ENCODE measurements at regions not wholly inside any gene's neighbourhood (a gene's known extent, or its start where the extent isn't known, plus 50 kb on each side); places are given as distances from the start of the nearest gene placed in this dataset.

- Histone ChIP-seq H4K20me1 (replicated peaks; ENCODE audit: control insufficient read depth, extremely low read depth, insufficient read depth, low read length) (no peaks in the 10 kb centered on the region), H3K9ac (replicated peaks; ENCODE audit: extremely low read depth, insufficient read depth, low read length) (no peak overlapping the region), H3K36me3 (ENCODE audit: control insufficient read depth in 2 of 2, extremely low read depth in 1 of 2, insufficient read depth in 2 of 2, low read length in 2 of 2) (no peaks in the 10 kb centered on the region), H3K9me3 (replicated peaks; ENCODE audit: control insufficient read depth, insufficient read depth, low read length) (no peaks in the 10 kb centered on the region), H3K4me2 (ENCODE audit: insufficient read depth, low read length) (no peak overlapping the region), H3K27me3 (ENCODE audit: control insufficient read depth in 2 of 2, insufficient read depth in 2 of 2, low read length in 2 of 2) (no peaks in the 10 kb centered on the region), H3K79me2 (ENCODE audit: control insufficient read depth, insufficient read depth, low read length) (no peaks in the 10 kb centered on the region), H3K4me1 (ENCODE audit: control insufficient read depth, extremely low read depth, insufficient read depth, low read length) (no peaks in the 10 kb centered on the region), H3K27ac (ENCODE audit: insufficient read depth, low read depth, low read length) (no peak overlapping the region), H3K9me1 (replicated peaks; ENCODE audit: control insufficient read depth, extremely low read depth, insufficient read depth, low read length) (no peaks in the 10 kb centered on the region), H2AFZ (ENCODE audit: low read depth, low read length) (no peak overlapping the region), H3K4me3 (replicated peaks in 1 of 3; ENCODE audit: insufficient read depth in 1 of 3, low read depth in 1 of 3, low read length in 3 of 3) (no peak overlapping the region)
- FAIRE-seq (no peak), DNase-seq (ENCODE audit: low read depth, low spot score) (no peak)
- intact Hi-C loops (cut with micrococcal nuclease) (no loop called here), dilution Hi-C loops (cut with MboI; ENCODE audit: extremely low pct_ligation_motif_present, low sequenced_read_pairs) (no loop called here)
- ChIA-PET POLR2A (no interaction called here), CTCF (no interaction called here)
- no peak for TF ChIP-seq POLR2AphosphoS5 (IDR thresholded peaks at IDR 0.05; ENCODE audit: insufficient read depth, low read depth, low read length)
- no peak for TF ChIP-seq CTCF (IDR thresholded peaks at IDR 0.05; ENCODE audit: extremely low read depth in 1 of 2, insufficient read depth in 1 of 2, low read depth in 1 of 2, low read length in 2 of 2)
- TF ChIP-seq EZH2 (IDR thresholded peaks at IDR 0.05; ENCODE audit: borderline replicate concordance, low read depth, low read length, severe bottlenecking), result no peak
- TF ChIP-seq POLR2A (IDR thresholded peaks at IDR 0.05; ENCODE audit: low read depth, low read length), result no peak
- TF ChIP-seq JUN (IDR thresholded peaks at IDR 0.05; ENCODE audit: borderline replicate concordance, insufficient read depth, insufficient read length, low read depth), result no peak
- no peak for TF ChIP-seq MYC (IDR thresholded peaks at IDR 0.05; ENCODE audit: low read depth, low read length)
- no peak for TF ChIP-seq FOS (IDR thresholded peaks at IDR 0.05; ENCODE audit: borderline replicate concordance, insufficient read depth, low read length)
- TF ChIP-seq GATA2 (IDR thresholded peaks at IDR 0.05; ENCODE audit: insufficient read depth, insufficient read length, low read depth, low read length), result no peak
- no peak for TF ChIP-seq MAX (IDR thresholded peaks at IDR 0.05; ENCODE audit: insufficient read depth, insufficient read length)
- no TSS peak for BruUV-seq (replicated peaks)
These were observed 231.0 kb upstream of the CHRNA7 start for GRCh38 chr15:31799319-31799714.

Measured in endothelial cell of umbilical vein (primary cell).